ENCODE measurements at regions not wholly inside any gene's neighbourhood (a gene's known extent, or its start where the extent isn't known, plus 50 kb on each side); places are given as distances from the start of the nearest gene placed in this dataset.

DNA sequence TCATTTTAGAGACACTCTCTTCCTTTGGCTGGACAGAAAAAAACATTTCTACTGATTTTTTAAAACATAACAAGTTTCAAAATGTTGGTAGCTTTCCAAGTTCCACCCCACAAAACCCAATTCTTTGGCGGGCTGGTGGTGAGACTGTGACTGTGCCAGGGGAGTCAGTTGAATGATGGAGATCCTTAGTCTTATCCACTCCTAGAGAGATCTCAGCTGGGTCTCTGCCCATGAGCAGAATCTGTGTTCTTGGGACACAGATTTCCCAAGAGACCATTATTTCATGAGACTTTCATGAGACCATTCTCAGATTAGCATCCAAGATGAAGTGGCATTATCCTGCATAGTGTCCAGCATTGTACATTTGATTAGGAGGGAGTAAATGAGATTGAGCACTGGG lies 135.1 kb upstream of the NPHP3 start:
- no peaks in the 10 kb centered on the region; the same call in 1 of the 2 replicates for H3K27me3 ChIP-seq (ENCODE audit: insufficient read depth, low read length)
- no peak overlapping the region for H3K4me3 ChIP-seq (replicated peaks in 1 of 2; ENCODE audit: low read depth in 1 of 2, low read length in 2 of 2)
- H3K79me2 ChIP-seq (ENCODE audit: insufficient read depth, low read length): no peaks in the 10 kb centered on the region
- no peak overlapping the region for H3K27ac ChIP-seq (ENCODE audit: low read depth, low read length)
- H3K36me3 ChIP-seq (ENCODE audit: control insufficient read depth in 1 of 2, insufficient read depth in 2 of 2, low read length in 2 of 2): no peaks in the 10 kb centered on the region
- no peak overlapping the region for H2AFZ ChIP-seq (ENCODE audit: low read depth, low read length, poor library complexity, severe bottlenecking)
- no peak overlapping the region for H3K9ac ChIP-seq (ENCODE audit: low read length)
- H3K9me3 ChIP-seq (ENCODE audit: control insufficient read depth in 1 of 2, insufficient read depth in 1 of 2, low read depth in 1 of 2, low read length in 2 of 2): no peaks in the 10 kb centered on the region
- H4K20me1 ChIP-seq (ENCODE audit: insufficient read depth): no peaks in the 10 kb centered on the region
- TF ChIP-seq JUND (IDR thresholded peaks at IDR 0.05): no peak
- no peak for TF ChIP-seq POLR2AphosphoS5 (IDR thresholded peaks at IDR 0.05; ENCODE audit: low read depth, low read length)
- no peak for TF ChIP-seq EGR1 (IDR thresholded peaks at IDR 0.05; ENCODE audit: low read depth)
- TF ChIP-seq MAX (IDR thresholded peaks at IDR 0.05): no peak
- no peak for TF ChIP-seq SRF (IDR thresholded peaks at IDR 0.05; ENCODE audit: low read depth)
- no peak for TF ChIP-seq REST (IDR thresholded peaks at IDR 0.05; ENCODE audit: low read depth)
- no peak for TF ChIP-seq ATF3 (IDR thresholded peaks at IDR 0.05)
- no peak for TF ChIP-seq ELF1 (IDR thresholded peaks at IDR 0.05; ENCODE audit: borderline replicate concordance, low read depth)
- no peak for TF ChIP-seq CEBPB (IDR thresholded peaks at IDR 0.05; ENCODE audit: low read depth)
- TF ChIP-seq ZNF274 (IDR thresholded peaks at IDR 0.05; ENCODE audit: low read depth, low read length): no peak
- TF ChIP-seq, protein P1, sequence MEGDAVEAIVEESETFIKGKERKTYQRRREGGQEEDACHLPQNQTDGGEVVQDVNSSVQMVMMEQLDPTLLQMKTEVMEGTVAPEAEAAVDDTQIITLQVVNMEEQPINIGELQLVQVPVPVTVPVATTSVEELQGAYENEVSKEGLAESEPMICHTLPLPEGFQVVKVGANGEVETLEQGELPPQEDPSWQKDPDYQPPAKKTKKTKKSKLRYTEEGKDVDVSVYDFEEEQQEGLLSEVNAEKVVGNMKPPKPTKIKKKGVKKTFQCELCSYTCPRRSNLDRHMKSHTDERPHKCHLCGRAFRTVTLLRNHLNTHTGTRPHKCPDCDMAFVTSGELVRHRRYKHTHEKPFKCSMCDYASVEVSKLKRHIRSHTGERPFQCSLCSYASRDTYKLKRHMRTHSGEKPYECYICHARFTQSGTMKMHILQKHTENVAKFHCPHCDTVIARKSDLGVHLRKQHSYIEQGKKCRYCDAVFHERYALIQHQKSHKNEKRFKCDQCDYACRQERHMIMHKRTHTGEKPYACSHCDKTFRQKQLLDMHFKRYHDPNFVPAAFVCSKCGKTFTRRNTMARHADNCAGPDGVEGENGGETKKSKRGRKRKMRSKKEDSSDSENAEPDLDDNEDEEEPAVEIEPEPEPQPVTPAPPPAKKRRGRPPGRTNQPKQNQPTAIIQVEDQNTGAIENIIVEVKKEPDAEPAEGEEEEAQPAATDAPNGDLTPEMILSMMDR (IDR thresholded peaks at IDR 0.05 in 2 of 3, conservative IDR thresholded peaks at IDR 0.05 in 1 of 3; ENCODE audit: borderline replicate concordance in 1 of 3, insufficient read depth in 1 of 3, low read depth in 2 of 3, low read length in 2 of 3): no peak
- no peak for TF ChIP-seq YY1 (IDR thresholded peaks at IDR 0.05; ENCODE audit: extremely low read depth, insufficient replicate concordance, low read depth, low read length)
- TF ChIP-seq POLR2A (IDR thresholded peaks at IDR 0.05; ENCODE audit: borderline replicate concordance, extremely low read depth, insufficient read depth, insufficient read length): no peak
- no peak for TF ChIP-seq ZFX (IDR thresholded peaks at IDR 0.05)
- CTCF ChIA-PET: no interaction called here
- H3K4me1 ChIP-seq (ENCODE audit: control insufficient read depth in 1 of 2, insufficient read depth in 2 of 2, low read length in 2 of 2): no peaks in the 10 kb centered on the region
- RAD21 ChIA-PET (ENCODE audit: low non-redundant PET in 1 of 2, low total read pairs in 2 of 2, uncharacterized antibody in 2 of 2, unreplicated experiment in 2 of 2): no interaction called here
- no peak for ATAC-seq
- BruUV-seq (replicated peaks): no TSS peak
- no peak overlapping the region for H3K4me2 ChIP-seq (ENCODE audit: low read length)
- H3K9me2 ChIP-seq (ENCODE audit: insufficient read depth): no peaks in the 10 kb centered on the region
- DNase-seq (ENCODE audit: low read depth, low spot score): no peak
- POLR2A ChIA-PET: no interaction called here
- intact Hi-C loops (cut with micrococcal nuclease): no loop called here

Measured in HCT116 (cell line).